GM23338 (cell line): ENCODE measurements at regions not wholly inside any gene's neighbourhood (a gene's known extent, or its start where the extent isn't known, plus 50 kb on each side); places are given as distances from the start of the nearest gene placed in this dataset.

Source experiments
- ATAC-seq: fragments of 200-7000 bp; cut with Tn5 transposase; 3 replicates; pipeline ENCODE4 v1.9.1; 2020
- DNase-seq: peaks from one replicate; pipeline ENCODE4 v3.0.0-alpha.2; 2015; ENCODE audit warnings: low spot score
- H2AFZ ChIP-seq: fragments of 200-600 bp; sonication (generic); 2 replicates; pipeline ENCODE4 v1.8.0; 2016; ENCODE audit warnings: antibody characterized with exemption, mild to moderate bottlenecking, moderate library complexity
- H3F3A ChIP-seq: fragments of 200-600 bp; sonication (generic); replicated peaks from 2 replicates; pipeline ENCODE4 v1.8.0; 2017; ENCODE audit warnings: antibody characterized with exemption, mixed run types, low read depth
- H3K27ac ChIP-seq: fragments of 200-600 bp; sonication (generic); 2 replicates; pipeline ENCODE4 v1.6.1; 2016; ENCODE audit warnings: low read depth
- H3K27me3 ChIP-seq: fragments of 200-600 bp; sonication (generic); 2 replicates; pipeline ENCODE4 v1.8.0; 2016; ENCODE audit warnings: mild to moderate bottlenecking, mixed run types, moderate library complexity; ENCODE audit not compliant: insufficient read depth
- H3K36me3 ChIP-seq: fragments of 200-600 bp; sonication (generic); 2 replicates; pipeline ENCODE4 v1.8.0; 2016; ENCODE audit warnings: mild to moderate bottlenecking; ENCODE audit not compliant: insufficient read depth
- H3K4me1 ChIP-seq: fragments of 200-600 bp; sonication (generic); 2 replicates; pipeline ENCODE4 v1.8.0; 2016; ENCODE audit warnings: mild to moderate bottlenecking, moderate library complexity; ENCODE audit not compliant: insufficient read depth
- H3K4me2 ChIP-seq: fragments of 200-600 bp; sonication (generic); 2 replicates; pipeline ENCODE4 v1.7.1; 2017; ENCODE audit warnings: mixed run types
- H3K4me3 ChIP-seq: fragments of 200-600 bp; sonication (generic); 2 replicates; pipeline ENCODE4 v1.6.1; 2016; ENCODE audit warnings: mixed run types
- H3K79me2 ChIP-seq: fragments of 200-600 bp; sonication (generic); replicated peaks from 2 replicates; pipeline ENCODE4 v1.8.0; 2017; ENCODE audit warnings: mild to moderate bottlenecking; ENCODE audit not compliant: insufficient read depth
- H3K9me2 ChIP-seq: fragments of 200-600 bp; sonication (generic); 2 replicates; pipeline ENCODE4 v1.8.0; 2017; ENCODE audit not compliant: insufficient read depth
- H4K20me1 ChIP-seq: fragments of 200-600 bp; sonication (generic); replicated peaks from 2 replicates; pipeline ENCODE4 v1.8.0; 2017; ENCODE audit warnings: mild to moderate bottlenecking; ENCODE audit not compliant: insufficient read depth
- H3K27ac Mint-ChIP-seq: 2 replicates; pipeline ENCODE4 v1.8.0; 2020; ENCODE audit warnings: inconsistent platforms, mild to moderate bottlenecking, moderate library complexity, mixed read lengths
- H3K27me3 Mint-ChIP-seq: 3 replicates; pipeline ENCODE4 v1.8.0; 2022; ENCODE audit warnings: low read depth, mild to moderate bottlenecking, moderate library complexity, mixed read lengths, inconsistent platforms; ENCODE audit not compliant: insufficient read depth, poor library complexity
- H3K36me3 Mint-ChIP-seq: 3 replicates; pipeline ENCODE4 v1.8.0; 2021; ENCODE audit warnings: low read depth, mild to moderate bottlenecking, inconsistent platforms, moderate library complexity, mixed read lengths
- H3K4me1 Mint-ChIP-seq: 3 replicates; pipeline ENCODE4 v1.8.0; 2020; ENCODE audit warnings: mild to moderate bottlenecking, inconsistent platforms, mixed read lengths
- H3K4me3 Mint-ChIP-seq: 3 replicates; pipeline ENCODE4 v1.8.0; 2021; ENCODE audit warnings: moderate library complexity, mild to moderate bottlenecking, inconsistent platforms, mixed read lengths
- H3K9me3 Mint-ChIP-seq: 3 replicates; pipeline ENCODE4 v1.8.0; 2020; ENCODE audit warnings: moderate library complexity, mild to moderate bottlenecking, inconsistent platforms, mixed read lengths
- CREB1 ChIP-seq: fragments of 250-450 bp; sonication (Bioruptor Pico); IDR thresholded peaks from 2 replicates; pipeline ENCODE4 v1.5.0; 2020; ENCODE audit warnings: low read depth, mild to moderate bottlenecking, moderate library complexity
- CTCF ChIP-seq, 2 experiments: fragments of 200-600 bp in 1 of 2; sonication (generic) in 1 of 2; conservative IDR thresholded peaks; 2 replicates each; pipeline versions ENCODE4 v1.5.1 to v1.6.1; 2016 to 2017; ENCODE audit warnings: antibody characterized with exemption in 2 of 2, low read depth in 2 of 2, mild to moderate bottlenecking in 2 of 2, moderate library complexity in 1 of 2
- ETS1 ChIP-seq: IDR thresholded peaks from 2 replicates; pipeline ENCODE4 v1.6.1; 2016; ENCODE audit warnings: antibody characterized with exemption
- EZH2phosphoT487 ChIP-seq: fragments of 200-600 bp; sonication (generic); IDR thresholded peaks from one replicate; pipeline ENCODE4 v1.8.1; 2018; ENCODE audit warnings: antibody characterized with exemption; ENCODE audit not compliant: unreplicated experiment
- NANOG ChIP-seq: IDR thresholded peaks from 2 replicates; pipeline ENCODE4 v1.6.1; 2016; ENCODE audit warnings: antibody characterized with exemption, borderline replicate concordance
- STAT1 ChIP-seq: IDR thresholded peaks from one replicate; pipeline ENCODE4 v1.6.1; 2016; ENCODE audit warnings: antibody characterized with exemption; ENCODE audit not compliant: unreplicated experiment
- ZNF331 ChIP-seq: fragments of 250-450 bp; sonication (Bioruptor Pico); IDR thresholded peaks from 2 replicates; pipeline ENCODE4 v1.5.0; 2020; ENCODE audit warnings: low read depth, mild to moderate bottlenecking, moderate library complexity
- ZNF462 ChIP-seq: fragments of 250-450 bp; sonication (Bioruptor Pico); IDR thresholded peaks from 2 replicates; pipeline ENCODE4 v1.5.0; 2020; ENCODE audit warnings: mild to moderate bottlenecking, moderate library complexity

GRCh38 chr4:131081069-131081468 lies 1985.1 kb downstream of the C4orf33 start:
- Mint-ChIP-seq H3K4me1 (no peaks in the 10 kb centered on the region), H3K27ac (no peak overlapping the region), H3K27me3 (no peaks in the 10 kb centered on the region), H3K9me3 (no peaks in the 10 kb centered on the region), H3K36me3 (no peaks in the 10 kb centered on the region), H3K4me3 (no peak overlapping the region)
- no peak for DNase-seq
- Histone ChIP-seq H3F3A (no peaks in the 10 kb centered on the region), H3K79me2 (no peaks in the 10 kb centered on the region), H2AFZ (no peak overlapping the region), H3K4me3 (no peak overlapping the region), H3K27ac (no peak overlapping the region), H3K36me3 (no peaks in the 10 kb centered on the region), H4K20me1 (no peaks in the 10 kb centered on the region), H3K27me3 (no peaks in the 10 kb centered on the region), H3K4me2 (no peak overlapping the region), H3K9me2 (no peaks in the 10 kb centered on the region), H3K4me1 (no peaks in the 10 kb centered on the region)
- TF ChIP-seq ZNF331 (CRISPR knock-in tag) (no peak), ETS1 (no peak), EZH2phosphoT487 (no peak), ZNF462 (CRISPR knock-in tag) (no peak), CREB1 (CRISPR knock-in tag) (no peak), NANOG (no peak), CTCF (conservative IDR thresholded peaks at IDR 0.05; ENCODE audit: low read depth in 2 of 2) (no peak), STAT1 (no peak)
- no peak for ATAC-seq
